ENCODE measurements at regions not wholly inside any gene's neighbourhood (a gene's known extent, or its start where the extent isn't known, plus 50 kb on each side); places are given as distances from the start of the nearest gene placed in this dataset.

DNA sequence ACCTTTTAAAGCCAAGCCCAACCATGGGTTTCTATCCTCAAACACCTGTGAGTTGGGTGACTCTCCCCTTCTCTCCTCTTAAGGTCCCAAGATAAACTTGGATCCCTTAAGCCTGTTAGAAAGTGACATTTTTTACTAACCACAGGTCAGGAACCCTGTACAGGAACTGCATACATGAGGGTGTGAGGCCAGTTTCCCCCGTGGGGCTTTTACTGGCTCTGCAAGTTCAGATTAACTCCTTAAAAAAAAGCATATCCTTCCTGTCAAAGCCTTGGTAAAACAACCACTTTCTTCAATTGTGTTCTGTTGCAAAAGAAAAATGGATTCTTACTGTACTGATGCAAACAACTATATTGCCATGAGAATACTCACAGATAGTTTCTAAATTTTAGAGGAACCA lies 2638.7 kb upstream of the PCDH20 start:
- Histone ChIP-seq H3K27me3 (no peaks in the 10 kb centered on the region), H3K9me3 (no peaks in the 10 kb centered on the region), H3K36me3 (no peaks in the 10 kb centered on the region), H3K4me3 (replicated peaks in 1 of 3) (no peak overlapping the region), H3K4me1 (no peaks in the 10 kb centered on the region), H3K27ac (no peak overlapping the region)
- TF ChIP-seq, protein P1, sequence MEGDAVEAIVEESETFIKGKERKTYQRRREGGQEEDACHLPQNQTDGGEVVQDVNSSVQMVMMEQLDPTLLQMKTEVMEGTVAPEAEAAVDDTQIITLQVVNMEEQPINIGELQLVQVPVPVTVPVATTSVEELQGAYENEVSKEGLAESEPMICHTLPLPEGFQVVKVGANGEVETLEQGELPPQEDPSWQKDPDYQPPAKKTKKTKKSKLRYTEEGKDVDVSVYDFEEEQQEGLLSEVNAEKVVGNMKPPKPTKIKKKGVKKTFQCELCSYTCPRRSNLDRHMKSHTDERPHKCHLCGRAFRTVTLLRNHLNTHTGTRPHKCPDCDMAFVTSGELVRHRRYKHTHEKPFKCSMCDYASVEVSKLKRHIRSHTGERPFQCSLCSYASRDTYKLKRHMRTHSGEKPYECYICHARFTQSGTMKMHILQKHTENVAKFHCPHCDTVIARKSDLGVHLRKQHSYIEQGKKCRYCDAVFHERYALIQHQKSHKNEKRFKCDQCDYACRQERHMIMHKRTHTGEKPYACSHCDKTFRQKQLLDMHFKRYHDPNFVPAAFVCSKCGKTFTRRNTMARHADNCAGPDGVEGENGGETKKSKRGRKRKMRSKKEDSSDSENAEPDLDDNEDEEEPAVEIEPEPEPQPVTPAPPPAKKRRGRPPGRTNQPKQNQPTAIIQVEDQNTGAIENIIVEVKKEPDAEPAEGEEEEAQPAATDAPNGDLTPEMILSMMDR (IDR thresholded peaks at IDR 0.05), result no peak
- TF ChIP-seq POLR2A (IDR thresholded peaks at IDR 0.05), result no peak
- intact Hi-C loops (cut with DNase I), result no loop called here
- 40 to 41% methylated on average over 1 of the region's 1 CpG for WGBS, 2 donors
- DNase-seq, result no peak

DNA sequence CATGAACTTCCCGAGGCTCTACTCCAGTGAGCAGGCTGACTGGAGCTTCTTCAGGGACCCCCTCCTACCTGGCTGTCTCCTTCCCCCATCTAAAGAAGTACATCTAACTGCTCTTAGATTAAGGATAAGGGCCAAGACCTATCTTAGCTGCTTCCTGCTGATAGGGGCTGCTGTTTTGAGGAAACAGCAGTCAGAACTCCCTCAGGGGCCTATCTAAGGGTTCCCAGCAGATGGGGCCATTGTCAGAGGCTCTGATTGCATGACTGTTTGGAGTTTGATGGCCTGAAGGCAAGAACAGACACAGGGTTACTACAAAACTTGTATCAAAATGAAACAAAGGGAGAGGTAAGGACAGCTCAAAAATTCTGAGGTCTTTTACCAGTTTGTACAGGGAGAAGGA lies 2636.9 kb upstream of the PCDH20 start:
- Histone ChIP-seq H3K27me3 (no peaks in the 10 kb centered on the region), H3K4me3 (replicated peaks in 1 of 3) (no peak overlapping the region), H3K36me3 (no peaks in the 10 kb centered on the region), H3K27ac (no peak overlapping the region), H3K9me3 (no peaks in the 10 kb centered on the region), H3K4me1 (no peaks in the 10 kb centered on the region)
- 78 to 83% methylated on average over 1 of the region's 1 CpG for WGBS, 2 donors
- no peak for DNase-seq
- intact Hi-C loops (cut with DNase I), result no loop called here
- no peak for TF ChIP-seq POLR2A (IDR thresholded peaks at IDR 0.05)
- TF ChIP-seq, protein P1 (IDR thresholded peaks at IDR 0.05), result no peak

DNA sequence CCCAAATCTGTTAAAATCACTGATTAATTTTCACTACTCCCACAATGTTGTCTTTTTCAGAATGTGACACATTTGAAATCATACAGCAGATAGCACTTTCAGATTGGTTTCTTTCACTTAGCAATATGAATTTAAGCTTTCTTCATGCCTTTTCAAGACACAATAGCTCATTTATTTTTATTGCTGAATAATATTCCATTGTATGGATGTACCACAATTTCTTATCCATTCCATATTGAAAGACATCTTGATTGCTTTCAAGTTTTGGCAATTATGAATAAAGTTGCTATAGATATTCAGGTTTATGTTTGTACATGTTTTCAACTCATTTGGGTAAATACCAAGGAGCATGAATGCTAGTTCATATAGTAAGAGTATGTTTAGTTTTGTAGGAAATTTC lies 2635.6 kb upstream of the PCDH20 start:
- intact Hi-C loops (cut with DNase I), result no loop called here
- no peak for TF ChIP-seq POLR2A (IDR thresholded peaks at IDR 0.05)
- TF ChIP-seq, protein P1 (IDR thresholded peaks at IDR 0.05), result no peak
- DNase-seq, result no peak

DNA sequence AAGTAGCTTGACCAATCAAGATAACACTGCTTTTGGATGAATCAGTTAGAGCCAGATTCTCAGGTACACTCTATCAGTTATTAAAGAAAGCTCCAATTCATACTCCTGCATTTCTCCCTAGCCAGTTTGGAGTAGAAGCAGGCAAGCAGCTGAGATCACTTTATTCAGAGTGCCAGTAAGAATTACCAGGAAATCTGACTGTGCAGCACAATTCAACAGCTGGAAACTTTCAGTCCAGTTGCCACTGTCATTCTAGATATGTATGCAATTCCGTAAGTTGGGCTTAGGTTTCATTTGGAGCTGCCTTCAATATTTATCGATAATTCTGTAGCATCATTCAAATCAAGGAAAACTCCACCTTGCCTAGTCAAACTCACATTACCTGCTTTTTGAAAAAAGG lies 2625.6 kb upstream of the PCDH20 start:
- 59 to 88% methylated on average over 2 of the region's 2 CpGs for WGBS, 2 donors
- TF ChIP-seq POLR2A (IDR thresholded peaks at IDR 0.05), result no peak
- TF ChIP-seq, protein P1 (IDR thresholded peaks at IDR 0.05), result no peak
- no peaks in the 10 kb centered on the region for H3K36me3 ChIP-seq

More for the DNA sequence above, 2635.6 kb upstream of the PCDH20 start:
- H3K27me3 ChIP-seq, result no peaks in the 10 kb centered on the region
- H3K4me1 ChIP-seq, result no peaks in the 10 kb centered on the region
- H3K4me3 ChIP-seq (replicated peaks in 1 of 3), result no peak overlapping the region
- no peaks in the 10 kb centered on the region for H3K36me3 ChIP-seq
- no peak overlapping the region for H3K27ac ChIP-seq
- H3K9me3 ChIP-seq, result no peaks in the 10 kb centered on the region

DNA sequence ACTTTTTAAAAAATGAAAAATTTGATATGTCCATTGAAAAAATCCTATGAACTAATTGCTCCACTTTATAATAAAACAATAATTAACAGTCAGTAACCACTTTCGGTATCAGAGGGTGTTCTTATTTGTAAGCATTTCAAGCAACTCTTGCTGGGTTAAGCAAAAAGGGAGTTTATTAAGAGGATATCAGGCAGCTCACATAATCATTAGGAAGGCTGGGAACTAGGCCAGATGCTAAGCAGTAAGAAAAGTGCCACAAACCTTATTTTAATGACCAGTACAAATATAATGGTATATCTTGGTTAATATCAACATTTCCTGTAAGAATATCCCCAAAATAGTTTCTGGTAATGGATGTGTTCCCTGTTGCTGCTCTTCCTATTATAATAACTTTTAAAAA lies 2618.3 kb upstream of the PCDH20 start:
- Histone ChIP-seq H3K4me3 (replicated peaks in 1 of 3) (no peak overlapping the region), H3K4me1 (no peaks in the 10 kb centered on the region), H3K27ac (no peak overlapping the region), H3K27me3 (no peaks in the 10 kb centered on the region), H3K9me3 (no peaks in the 10 kb centered on the region), H3K36me3 (no peaks in the 10 kb centered on the region)
- intact Hi-C loops (cut with DNase I), result no loop called here
- TF ChIP-seq, protein P1 (IDR thresholded peaks at IDR 0.05), result no peak
- TF ChIP-seq POLR2A (IDR thresholded peaks at IDR 0.05), result no peak
- DNase-seq, result no peak
- 84 to 96% methylated on average over 1 of the region's 1 CpG for WGBS, 2 donors

More for the DNA sequence above, 2625.6 kb upstream of the PCDH20 start:
- no peak overlapping the region for H3K4me3 ChIP-seq (replicated peaks in 1 of 3)
- DNase-seq, result no peak
- H3K27ac ChIP-seq, result no peak overlapping the region
- no peaks in the 10 kb centered on the region for H3K9me3 ChIP-seq
- no peaks in the 10 kb centered on the region for H3K27me3 ChIP-seq
- intact Hi-C loops (cut with DNase I), result no loop called here
- H3K4me1 ChIP-seq, result no peaks in the 10 kb centered on the region
